DMS114 treated with DMSO at 0.1 percent for 48 hours (cell line): ENCODE measurements at regions not wholly inside any gene's neighbourhood (a gene's known extent, or its start where the extent isn't known, plus 50 kb on each side); places are given as distances from the start of the nearest gene placed in this dataset.
"Not testable (repeated sequence)": the region's sequence is repeated elsewhere in the genome, so short reads cannot be mapped to it uniquely, and the experiment has no call there.

Experiments
- DNase-seq: peaks from one replicate; lab custom pipeline; 2025; ENCODE audit not compliant: unreplicated experiment; lab: John Stamatoyannopoulos, UW

DNA sequence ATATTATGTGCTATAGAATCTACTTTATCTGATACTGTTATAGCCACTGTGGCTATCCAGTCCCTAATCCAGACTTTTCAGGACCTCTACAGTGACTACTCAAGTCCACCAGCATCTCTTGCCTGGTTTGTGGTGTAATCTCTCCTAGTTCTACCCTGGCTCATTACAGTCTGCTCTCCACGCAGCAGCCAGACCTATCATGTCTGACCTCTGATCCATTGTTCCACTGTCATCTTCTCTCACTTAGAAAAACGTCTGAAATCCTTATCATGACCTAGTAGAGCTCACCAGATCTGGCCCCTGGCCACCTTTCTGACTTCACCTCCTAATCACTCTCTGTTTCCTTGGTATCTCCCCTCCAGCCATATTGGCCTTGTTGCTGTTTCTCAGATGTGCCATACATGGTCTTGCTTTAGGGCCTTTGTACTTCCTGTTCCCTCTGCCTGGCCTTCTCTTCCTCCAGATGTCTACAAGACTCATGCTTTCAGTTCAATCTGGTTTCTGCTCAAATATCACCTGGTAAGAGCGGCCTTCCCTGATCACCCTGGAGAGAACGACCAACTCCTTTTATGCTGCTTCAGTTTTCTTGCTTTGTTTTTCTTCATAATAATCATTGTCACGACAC is 475.5 kb downstream of the AACS start:
- no peak for DNase-seq

DNA sequence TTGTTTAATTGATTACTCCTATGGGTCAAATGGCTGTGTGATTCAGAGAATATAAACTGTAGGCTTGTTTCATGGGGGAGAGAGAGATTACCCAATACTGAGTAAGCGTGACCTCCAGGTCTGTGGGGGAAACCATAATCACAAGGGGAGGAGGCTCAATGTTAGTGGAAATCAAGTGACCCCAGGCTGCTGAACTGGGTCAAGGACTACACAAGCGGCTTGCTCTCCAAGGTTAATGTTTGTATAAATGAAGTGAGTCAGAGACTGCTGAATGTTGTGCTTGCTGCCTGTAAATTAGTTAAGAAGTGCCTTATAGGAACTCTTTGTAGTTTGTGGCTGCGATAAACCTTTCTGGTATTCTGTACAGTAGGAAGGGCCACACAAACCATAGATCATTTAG is 479.7 kb downstream of the AACS start:
- no peak for DNase-seq

DNA sequence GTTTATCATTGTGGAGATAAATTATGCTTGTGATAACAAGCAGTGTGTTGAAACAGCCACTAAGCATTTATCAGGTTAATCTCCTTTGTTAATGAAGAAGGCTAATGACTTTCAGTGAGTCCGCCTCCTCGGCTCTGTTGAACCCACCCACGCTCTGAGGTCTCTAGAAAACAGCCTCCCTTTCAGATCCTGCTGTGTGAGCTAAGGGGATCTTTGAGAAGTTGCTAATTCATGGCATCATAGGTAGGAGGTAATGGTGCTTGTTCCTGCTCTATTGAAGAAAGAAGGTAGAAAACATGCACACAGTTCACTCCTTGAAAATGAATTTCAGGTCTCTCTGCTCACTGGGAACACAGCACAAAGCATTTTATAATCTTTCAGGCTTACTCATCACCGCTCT is 483.9 kb downstream of the AACS start:
- DNase-seq: no peak

DNA sequence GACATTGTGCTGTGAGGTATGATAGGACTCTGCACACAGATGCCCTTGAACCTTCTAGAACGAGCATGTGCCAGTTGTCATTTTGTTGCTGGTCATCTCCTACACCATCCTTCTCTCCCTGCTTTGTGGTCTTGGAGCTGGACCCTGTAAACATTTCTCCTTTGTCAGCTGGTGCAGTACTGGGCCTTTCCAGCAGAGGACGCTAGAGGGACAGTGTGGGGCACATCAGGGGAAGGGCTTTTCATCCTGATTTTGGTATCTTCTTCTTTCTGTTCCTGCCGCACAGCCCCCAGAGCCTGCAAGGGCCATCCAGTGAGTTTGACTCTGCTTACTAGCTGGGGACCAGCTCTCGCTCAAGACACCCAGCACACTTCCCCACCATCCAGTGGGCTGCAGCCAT is 484.6 kb downstream of the AACS start:
- no peak for DNase-seq

DNA sequence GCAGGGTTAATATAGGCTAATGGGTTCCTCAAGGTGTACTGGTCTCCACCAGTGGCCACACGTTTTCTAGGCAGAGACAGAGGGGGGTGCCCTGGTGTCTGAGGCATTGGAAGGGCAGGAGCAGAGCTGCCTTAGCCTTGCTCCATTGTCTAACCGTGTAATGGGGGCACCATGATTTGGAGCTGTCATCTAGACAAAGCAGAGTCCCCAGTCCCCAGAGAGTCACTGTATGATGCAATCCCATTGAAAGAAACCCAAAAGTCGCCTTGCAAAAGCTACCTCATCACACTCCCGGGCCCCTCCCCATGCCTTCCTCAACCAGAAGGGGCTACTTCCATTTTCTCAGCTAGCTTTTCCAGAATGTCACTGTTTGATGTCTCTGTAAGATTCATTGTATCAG is 487.1 kb downstream of the AACS start:
- DNase-seq: no peak

DNA sequence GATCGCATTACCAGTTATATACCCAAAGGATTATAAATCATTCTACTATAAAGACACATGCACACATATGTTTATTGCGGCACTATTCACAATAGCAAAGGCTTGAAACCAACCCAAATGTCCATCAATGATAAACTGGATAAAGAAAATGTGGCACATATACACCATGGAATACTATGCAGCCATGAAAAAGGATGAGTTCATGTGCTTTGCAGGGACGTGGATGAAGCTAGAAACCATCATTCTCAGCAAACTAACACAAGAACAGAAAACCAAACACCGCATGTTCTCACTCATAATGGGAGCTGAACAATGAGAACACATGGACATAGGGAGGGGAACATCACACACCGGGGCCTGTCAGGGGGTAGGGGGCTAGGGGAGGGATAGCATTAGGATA is 495.8 kb downstream of the AACS start:
- DNase-seq: not testable (repeated sequence)

DNA sequence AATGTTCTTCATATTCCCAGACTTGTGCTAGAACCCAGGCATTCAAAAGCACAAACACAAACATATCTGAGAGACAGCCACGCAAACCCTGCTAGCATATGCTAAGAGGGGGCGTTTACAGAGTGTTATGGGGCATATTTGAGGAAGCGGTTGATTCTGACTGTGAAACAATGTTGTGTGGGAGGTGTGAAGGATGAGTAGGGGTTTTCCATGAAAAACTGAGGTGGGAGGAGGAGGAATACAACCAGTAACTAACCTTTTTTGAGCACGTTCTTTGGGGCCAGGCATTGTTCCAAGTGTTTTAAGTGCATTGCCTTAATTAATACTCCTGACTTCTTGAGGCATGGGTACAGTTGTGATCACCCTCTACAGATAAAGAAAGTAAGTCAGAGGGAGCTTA is 499.5 kb downstream of the AACS start:
- no peak for DNase-seq

DNA sequence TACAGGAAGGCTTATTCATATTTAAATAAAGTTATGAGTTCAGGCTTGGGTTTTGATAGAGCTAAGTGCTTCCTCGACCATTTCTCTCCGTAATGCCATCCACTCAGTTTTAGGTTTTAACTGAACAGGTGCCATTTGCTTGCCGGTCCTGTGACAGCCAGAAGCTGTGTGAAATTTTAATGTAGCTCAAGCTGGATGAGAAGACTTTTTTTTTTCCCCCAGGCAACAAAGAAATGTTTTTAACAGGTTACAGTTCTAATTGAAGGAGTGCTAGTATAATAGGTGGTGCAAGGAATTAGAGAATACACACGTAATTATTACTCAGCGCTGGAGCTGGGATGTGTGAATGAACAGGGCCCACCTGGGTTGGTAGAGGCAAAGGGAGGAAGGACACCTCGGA is 502.3 kb downstream of the AACS start:
- DNase-seq: no peak

DNA sequence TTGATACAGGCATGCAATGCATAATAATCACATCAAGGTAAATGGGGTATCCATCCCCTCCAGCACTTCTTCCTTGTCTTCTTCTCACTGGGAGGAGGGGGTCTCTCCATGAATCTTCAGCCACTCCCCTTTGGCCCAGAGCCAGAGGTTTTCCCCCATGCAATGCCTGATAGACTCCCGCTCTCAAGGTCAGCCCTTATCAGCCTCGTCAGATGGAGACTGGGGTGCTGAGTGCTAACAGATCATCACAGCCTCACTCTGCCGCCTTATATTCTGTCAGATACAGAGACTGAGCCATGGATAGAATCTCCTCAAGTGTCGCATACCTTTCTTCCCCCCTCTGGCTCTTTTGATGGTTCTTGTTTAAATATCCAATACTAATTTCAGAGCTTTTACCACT is 503.1 kb downstream of the AACS start:
- DNase-seq: no peak

DNA sequence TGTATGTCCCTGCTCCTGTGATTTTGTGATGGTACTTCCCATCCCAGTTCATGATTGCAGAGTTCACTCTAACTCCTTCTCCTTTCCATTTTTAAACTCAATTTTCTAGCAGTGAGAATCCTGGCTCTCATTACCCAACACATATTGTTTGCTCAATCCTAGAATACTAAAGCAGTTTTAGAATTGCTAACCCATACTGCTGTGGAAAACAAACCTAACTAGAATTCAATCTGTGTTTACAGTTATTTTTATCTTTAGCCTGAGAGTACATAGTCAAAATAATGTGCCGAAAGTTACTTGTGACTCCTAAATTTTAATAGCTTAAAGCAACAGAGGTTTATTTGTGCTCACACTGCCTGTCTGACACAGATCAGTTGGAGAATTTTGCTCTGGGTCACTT is 508.0 kb downstream of the AACS start:
- DNase-seq: no peak

DNA sequence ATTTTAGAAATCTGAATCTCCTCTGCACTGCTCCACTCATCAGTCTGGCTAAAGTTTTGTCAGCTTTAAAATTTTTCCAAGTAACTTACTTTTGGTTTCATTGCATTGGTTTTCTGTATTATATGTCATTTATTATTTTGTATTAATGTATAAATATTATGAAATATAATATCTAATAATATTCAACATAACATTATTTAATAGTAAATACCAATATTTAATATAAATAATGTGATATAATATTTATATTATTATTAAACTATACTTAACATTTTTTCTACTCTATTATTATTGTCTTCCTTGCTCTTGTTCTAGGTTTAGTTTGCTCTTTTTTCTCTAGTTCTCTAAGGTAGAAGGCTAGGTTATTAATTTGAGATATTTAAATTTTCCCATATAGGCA is 512.1 kb downstream of the AACS start:
- no peak for DNase-seq

DNA sequence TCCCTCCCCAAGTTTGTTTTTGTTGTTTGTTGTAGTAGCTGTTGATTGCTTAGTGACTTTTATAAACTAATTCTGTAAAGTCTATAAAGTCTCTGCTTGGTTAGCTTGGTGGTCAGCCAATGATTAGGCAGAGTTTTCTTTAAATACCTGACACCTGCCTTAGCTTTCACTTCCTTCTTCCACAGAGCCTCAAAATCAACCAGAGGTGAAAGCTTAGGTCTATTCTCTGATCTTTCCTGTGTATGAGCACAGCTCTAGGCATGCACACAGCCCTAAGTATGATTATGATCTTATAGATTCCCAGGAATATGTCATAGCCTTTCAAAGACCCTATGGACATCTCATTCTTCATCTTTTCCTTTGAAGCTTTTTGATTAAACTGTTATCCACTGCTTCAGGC is 514.7 kb downstream of the AACS start:
- no peak for DNase-seq

DNA sequence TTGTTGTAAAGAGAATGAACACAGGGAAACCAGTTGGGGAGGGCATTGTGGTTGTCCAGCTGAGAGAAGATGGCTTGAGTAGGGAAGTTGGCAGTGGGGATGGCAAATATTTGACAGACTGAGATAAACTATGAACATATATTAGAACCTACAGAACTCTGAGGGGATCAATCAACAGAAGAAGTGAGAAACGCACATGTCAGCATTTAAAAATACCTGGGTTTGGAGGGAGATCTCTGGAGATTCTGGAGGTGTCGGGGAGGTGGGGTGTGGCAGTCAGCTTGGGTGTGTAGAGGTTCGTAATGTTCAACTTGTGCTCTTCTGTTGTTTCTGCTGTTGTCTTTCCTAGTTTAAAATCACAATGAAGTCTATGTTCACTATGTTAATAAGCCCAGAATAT is 517.8 kb downstream of the AACS start:
- DNase-seq: no peak

DNA sequence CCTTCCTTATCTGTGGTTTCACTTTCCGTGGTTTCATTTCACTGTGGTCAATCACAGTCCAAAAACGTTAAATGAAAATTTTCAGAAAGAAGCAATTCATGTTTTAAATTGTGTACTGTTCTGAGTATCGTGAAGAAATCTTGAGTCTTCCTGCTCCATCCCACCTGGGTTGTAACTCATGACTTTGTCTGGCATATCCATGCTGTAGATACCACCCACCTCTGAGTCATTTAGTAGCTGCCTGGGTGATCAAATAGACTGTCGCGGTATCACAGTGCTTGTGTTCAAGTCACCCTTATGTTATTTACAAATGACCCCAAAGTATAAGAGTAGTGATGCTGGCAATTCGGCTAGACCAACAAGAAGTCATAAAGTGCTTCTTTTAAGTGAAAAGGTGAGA is 521.2 kb downstream of the AACS start:
- no peak for DNase-seq

DNA sequence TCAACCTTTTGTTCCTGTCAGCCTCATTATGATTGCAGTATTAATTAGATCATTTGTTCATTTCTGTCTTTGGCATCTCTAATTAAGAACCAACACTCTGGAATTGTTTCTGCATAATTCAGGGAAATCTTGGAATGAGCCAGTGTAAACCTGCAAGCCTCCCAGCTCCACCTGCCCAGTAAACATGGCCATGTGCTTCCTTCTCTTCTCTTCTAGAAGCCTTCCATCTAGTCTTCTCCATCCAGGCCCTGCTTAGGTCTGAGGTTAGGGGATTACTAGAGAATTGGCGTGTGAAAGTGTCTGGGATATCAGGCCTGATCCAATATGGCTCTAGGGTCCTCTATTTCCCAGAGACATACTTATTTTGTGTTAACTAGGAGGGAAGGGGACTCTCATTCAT is 528.0 kb downstream of the AACS start:
- DNase-seq: no peak

DNA sequence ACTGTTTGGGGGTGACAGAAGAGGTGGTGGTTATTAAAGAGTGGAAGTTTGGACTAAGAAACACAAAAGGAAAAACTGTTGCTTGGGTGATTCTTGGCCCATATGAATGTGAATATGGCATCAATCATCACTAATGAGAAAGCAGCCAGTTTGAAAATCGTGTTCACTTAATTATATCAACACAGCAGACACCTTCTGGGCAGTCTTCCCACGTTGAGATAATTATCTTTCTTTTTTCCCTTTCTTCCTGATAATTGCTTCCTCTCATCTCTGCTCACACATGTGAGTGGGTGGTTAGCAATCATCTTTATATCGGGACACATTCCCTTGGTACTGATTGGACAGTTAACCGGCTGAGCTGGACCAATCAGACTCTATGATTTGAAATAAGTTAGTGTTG is 539.7 kb downstream of the AACS start:
- no peak for DNase-seq

DNA sequence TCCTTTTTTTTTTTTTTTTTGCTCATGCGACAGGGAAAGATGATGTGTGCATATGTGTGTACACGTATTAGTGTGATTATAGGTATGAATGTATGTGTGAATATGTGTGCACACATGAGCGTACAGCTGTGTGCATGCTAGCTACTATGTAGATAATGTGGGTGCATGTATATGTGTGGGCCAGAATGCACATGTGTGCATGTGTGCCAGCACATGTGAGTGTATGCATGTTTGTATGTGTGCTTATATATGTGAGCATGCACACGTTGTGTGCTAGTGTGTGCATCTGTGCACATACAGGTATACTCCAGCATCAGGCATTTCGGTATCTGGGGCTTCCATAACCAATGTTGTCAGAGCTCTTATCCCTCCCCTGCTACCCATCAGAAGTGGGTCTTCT is 541.1 kb downstream of the AACS start:
- no peak for DNase-seq

DNA sequence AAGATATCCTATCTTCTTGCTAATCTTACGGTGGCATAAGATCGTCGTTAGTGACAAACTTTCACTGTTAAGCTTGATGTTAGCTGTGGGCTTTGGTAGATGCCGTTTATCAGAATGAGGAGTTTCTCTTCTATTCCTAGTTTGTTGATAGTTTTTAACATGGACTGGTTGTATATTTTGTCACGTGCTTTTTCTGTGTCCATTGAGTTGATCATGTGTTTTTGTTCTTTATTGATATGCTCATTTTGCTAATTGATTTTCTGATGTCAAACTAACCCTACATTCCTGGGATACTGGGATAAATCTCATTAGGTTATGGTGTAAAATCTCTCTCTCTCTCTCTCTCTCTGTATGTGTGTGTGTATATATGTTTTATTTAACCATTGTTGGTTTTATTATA is 545.1 kb downstream of the AACS start:
- no peak for DNase-seq

DNA sequence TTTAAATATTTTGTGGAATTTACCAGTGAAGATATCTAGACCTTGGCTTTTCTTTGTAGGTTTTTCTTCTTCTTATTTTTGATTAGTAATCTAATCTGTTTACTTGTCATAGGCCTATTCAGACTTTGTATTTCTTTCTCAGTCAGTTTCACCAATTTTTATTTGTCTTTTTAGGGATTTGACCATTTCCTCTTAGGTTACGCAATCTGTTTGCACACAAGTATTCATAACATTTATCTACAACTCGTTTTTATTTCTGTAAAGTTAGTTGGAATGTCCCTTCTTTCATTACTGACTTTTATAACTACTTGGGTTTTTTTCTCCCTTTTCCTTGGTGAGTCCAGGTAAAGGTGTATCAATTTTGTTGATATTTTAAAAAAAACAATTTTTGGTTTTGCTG is 545.7 kb downstream of the AACS start:
- no peak for DNase-seq

DNA sequence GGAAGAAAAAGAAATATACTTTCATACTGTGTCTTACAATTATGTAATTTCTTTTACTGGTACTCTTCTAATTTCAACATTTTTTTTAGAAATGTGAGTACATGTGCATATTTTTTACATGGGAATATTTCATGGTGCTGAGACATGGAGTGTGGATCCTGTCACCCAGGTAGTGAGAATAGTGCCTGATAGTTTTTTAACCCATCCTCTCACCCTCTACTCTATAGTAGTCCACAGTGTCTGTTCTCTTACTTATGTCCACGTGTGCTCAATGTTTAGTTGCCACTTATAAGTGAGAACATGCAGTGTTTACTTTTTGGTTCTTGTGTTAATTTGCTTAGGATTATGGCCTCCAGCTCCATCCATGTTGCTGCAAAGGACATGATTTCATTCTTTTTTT is 548.8 kb downstream of the AACS start:
- no peak for DNase-seq

DNA sequence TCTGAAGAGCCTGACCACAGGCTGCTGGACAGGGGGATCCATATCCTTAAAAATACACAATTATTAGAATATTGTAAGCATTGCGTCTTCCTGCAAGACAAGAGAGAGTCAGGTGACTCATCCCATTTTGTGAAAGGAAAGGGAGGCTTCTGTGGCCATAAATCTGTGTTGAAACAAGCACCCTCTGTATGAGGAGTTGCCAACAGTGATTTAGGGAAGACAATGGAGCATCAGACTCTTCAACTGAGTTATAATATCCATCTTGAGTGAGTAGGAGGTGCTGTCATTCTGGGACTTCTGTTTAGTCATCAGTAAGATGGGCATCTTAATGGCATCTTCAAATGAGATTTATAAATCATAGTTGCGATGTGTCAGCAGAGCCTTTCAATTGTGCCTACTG is 554.5 kb downstream of the AACS start:
- DNase-seq: no peak

DNA sequence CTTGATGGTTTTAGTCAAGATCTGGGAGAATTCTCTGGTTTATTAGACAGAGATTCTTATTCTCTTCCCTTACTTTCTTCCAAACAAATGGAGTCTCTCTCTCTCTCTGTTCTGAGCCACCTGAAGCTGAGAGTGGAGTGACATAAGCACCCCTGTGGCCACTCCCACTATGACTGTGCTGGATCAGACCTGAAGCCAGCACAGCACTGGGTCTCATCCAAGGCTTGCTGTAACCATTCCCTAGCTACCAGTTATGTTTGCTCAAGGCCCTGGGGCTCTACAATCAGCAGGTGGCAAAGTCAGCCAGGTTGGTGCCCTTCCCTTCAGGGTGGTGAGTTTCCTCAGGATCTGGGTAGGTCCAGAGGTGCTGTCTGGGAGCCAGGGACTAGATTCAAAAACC is 568.5 kb downstream of the AACS start:
- DNase-seq: no peak

DNA sequence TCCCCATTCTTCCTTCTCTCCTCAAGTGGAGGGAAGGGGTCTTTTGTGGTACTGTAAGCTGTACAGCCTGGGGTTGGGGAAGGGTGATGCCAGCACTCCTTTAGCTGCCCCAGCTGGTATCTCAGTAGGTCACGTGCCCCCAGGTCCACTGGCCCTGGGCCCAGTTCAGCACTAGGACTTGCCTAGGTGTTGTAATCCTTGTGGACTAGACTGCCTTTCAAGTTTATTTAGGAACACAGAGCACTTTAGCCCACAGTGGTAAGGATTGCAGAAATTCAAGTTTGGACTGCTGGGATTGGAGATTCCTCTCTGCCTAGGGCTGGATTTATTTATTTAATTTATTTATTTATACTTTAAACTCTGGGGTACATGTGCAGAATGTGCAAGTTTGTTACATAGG is 569.6 kb downstream of the AACS start:
- no peak for DNase-seq

DNA sequence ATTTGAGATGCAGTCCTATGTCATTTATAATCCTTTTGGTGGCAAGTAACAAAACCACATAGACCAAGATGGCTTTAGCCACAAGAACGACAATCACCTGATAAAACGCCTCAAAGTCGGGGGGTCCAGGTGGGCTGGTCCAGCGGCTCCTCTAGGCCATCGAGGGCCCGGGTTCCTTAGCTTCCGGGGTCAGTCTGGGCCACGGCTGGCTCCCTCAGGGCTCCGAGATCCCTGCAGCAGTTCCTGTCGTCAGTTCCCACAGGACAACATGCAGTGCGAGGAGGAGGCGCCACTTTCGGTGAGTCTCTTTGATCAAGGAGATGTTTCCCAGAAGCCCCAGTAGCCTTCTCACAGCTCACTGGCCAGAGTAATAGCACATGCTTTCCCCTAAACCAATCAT is 574.6 kb downstream of the AACS start:
- DNase-seq: no peak
